VCaP (cell line): ENCODE measurements at regions not wholly inside any gene's neighbourhood (a gene's known extent, or its start where the extent isn't known, plus 50 kb on each side); places are given as distances from the start of the nearest gene placed in this dataset.

Experiments
- H3K27ac ChIP-seq: fragments of 450-650 bp; 2 replicates; pipeline ENCODE4 v1.5.1; 2017
- TF ChIP-seq, protein P1 (sequence below): fragments of 450-650 bp; conservative IDR thresholded peaks from 2 replicates; pipeline ENCODE4 v1.5.1; 2017; ENCODE audit warnings: mild to moderate bottlenecking, moderate library complexity

DNA sequence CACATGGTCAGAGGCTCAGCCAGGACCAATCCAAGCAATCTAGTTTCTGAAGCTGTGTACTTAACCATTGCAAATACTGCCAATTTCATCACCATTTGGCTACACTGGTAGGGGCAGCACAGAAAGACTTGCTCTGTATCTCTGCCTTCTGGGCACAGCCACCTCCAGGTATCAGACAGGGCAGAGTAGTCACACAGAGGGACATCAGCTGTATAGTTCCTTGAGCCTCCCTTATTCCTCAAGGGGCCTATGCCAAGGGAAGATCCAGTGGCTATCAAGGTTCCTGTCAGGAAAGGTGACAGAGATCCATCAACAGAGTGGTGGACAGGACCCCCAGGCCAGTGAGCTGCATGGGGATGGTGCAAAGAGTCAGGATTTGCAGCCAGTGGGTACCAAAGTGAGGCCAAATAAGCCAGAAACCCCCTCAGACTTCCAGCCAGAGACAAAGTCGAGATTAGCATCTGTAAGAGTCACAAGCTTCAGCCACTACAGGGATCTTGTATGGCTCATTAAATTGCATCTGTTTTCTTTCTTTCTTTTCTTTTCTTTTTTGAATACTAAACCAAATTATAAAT, 381.6 kb upstream of the CPEB2 start:
- H3K27ac ChIP-seq: no peak overlapping the region
- TF ChIP-seq, protein P1, sequence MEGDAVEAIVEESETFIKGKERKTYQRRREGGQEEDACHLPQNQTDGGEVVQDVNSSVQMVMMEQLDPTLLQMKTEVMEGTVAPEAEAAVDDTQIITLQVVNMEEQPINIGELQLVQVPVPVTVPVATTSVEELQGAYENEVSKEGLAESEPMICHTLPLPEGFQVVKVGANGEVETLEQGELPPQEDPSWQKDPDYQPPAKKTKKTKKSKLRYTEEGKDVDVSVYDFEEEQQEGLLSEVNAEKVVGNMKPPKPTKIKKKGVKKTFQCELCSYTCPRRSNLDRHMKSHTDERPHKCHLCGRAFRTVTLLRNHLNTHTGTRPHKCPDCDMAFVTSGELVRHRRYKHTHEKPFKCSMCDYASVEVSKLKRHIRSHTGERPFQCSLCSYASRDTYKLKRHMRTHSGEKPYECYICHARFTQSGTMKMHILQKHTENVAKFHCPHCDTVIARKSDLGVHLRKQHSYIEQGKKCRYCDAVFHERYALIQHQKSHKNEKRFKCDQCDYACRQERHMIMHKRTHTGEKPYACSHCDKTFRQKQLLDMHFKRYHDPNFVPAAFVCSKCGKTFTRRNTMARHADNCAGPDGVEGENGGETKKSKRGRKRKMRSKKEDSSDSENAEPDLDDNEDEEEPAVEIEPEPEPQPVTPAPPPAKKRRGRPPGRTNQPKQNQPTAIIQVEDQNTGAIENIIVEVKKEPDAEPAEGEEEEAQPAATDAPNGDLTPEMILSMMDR: no peak

DNA sequence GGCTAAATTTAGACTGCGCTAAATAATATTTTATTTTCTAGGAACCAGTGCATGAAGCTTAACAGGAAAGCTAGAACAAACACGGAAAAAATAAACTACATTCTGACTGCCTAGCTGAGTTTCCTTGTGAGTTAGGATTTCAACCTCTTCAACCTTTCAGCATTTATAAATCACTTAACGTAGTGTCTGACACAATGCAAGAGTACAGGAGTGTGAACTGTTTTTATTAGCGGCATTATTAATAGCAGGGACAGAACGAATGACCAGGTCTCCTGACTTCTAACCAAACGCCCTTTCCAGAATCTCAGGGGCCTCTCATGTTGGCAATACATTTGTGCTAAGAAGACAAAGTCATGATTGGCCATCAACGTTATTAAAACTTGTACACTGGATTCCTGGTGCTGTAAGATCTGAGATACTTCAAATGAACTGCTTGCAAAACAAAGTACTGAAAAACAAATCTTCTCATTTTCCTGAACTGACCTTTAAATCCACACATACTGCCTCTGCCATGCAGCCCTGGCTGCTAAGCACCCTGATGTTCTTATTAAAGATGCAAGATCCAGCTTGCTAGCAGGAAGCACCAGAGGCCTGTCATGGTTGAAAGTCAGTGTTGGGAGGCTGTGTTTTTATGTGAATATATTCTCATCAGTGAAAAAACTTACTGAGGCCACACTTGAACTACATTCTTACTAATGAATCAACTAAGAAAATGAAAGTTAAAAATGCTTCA, 380.4 kb upstream of the CPEB2 start:
- TF ChIP-seq, protein P1: no peak
- H3K27ac ChIP-seq: no peak overlapping the region

DNA sequence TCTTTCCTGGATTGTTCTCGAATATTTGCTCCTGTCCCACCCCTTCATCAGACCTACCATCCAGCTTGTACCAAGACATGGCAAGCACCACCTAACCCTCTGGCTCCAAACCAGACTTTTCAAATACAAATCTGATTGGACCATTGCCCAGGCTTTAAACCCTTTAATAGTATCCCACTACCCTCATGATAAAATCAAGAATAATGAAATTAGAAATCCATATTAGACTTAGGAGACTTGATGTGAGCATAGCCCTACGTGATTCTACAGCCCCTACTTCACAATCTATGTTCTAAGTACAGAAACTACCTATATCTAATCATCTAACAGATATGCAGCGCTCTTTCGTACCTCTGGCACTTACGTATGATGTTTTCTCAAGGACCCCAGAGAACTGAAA, 375.2 kb upstream of the CPEB2 start:
- TF ChIP-seq, protein P1: no peak
- no peak overlapping the region for H3K27ac ChIP-seq

DNA sequence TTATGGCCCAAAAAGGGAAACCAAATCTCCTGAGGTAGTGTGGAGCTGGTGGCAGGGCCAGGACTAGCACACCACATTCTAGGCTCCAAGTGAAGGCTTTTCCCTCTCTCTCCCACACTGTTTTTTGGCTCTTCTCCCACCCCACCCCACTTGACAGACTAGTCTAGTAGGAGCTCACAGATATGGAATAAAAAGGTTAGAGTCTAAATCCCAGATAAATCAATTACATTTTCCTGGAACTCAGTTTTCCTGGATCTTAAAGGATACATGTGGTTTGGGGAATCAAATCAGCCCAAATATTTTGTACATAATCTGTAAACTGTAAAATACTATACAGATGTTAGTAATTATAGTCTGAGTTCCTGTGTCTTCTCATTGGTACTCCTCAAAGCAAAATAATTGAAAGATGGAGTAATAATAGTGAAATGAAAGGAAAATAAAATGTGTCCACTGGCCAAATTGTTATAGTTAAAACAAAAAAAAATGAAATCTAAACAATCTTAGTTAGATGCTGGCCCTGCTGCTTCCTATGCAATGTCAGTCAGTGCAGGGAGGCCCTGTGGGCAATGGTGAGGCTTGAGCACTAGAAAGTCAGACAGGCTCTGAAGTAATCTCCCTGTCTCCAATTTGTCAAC, 370.4 kb upstream of the CPEB2 start:
- TF ChIP-seq, protein P1: no peak

DNA sequence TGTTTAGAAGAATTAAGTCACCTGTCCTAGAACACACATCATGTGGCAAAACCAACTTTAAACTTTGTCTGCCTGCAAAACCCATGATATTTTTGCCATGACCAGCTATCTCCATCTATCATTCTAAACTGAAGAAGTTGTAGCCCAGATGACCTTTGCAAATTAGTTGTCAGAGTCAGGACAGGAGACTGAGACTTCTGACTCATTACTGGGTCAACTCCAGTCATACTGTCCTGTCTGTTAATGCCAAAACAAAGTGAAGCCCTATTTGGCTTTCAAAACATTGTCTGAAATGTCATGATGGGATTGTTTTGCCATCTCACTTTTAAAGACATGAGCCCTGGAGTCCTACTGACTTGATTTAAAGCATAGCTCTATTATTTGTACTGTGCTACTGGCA, 365.7 kb upstream of the CPEB2 start:
- peak overlapping the region; percentile 43 for H3K27ac ChIP-seq
- TF ChIP-seq, protein P1: no peak

More for the DNA sequence above, 370.4 kb upstream of the CPEB2 start:
- H3K27ac ChIP-seq: no peak overlapping the region

DNA sequence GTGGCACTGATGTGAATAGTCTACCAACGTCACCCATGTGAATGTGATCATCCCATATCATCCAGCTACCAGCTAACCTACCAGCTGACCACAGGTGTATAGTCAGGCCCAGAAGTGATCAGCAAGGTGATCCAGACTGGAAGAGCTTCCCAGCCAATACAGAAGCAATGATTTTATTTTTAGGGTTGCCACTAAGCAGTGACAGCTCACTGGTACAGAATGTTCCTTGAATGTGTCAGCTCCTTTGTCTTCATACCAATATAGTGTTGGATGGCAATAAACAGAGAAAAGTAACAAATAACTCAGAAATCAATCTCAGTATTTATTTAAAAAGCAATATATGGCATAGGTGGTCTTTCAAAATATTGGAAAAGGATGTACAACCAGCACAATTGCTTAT, 361.8 kb upstream of the CPEB2 start:
- TF ChIP-seq, protein P1: no peak
- no peak overlapping the region for H3K27ac ChIP-seq

DNA sequence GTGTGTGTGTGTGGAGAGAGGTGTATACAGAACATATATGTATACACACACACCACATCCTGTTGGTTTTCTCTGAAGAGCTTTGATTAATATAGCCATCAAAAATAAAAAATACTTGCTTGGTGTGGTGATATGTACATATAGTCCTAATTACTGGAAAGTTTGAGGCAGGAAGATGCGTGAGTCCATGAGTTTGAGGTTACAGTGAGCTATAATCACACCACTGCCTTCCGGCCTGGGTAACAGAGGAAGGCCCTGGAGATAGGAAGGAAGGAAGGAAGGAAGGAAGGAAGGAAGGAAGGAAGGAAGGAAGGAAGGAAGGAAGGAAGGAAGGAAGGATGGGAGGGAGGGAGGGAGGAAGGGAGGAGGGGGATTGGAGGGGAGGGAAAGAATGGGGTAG, 360.4 kb upstream of the CPEB2 start:
- H3K27ac ChIP-seq: no peak overlapping the region
- TF ChIP-seq, protein P1: no peak
